OCI-LY7 (cell line): ENCODE measurements at regions not wholly inside any gene's neighbourhood (a gene's known extent, or its start where the extent isn't known, plus 50 kb on each side); places are given as distances from the start of the nearest gene placed in this dataset.
A peak's percentile ranks its signal among the peaks of the same experiment; 100 is the strongest.

Source experiments
- BruUV-seq: library from RNA; stranded (reverse); fragments of 400-500 nt; replicated peaks from 2 replicates; lab custom pipeline; 2021; lab: Mats Ljungman, UMichigan
- CTCF ChIA-PET: fragments of 300-600 bp; sonication (Branson Sonifier 250); formaldehyde crosslinking; loops from one replicate; lab custom pipeline; 2022; ENCODE audit warnings: antibody characterized with exemption; ENCODE audit not compliant: unreplicated experiment; lab: Charles Lee
- POLR2A ChIA-PET: fragments of 300-600 bp; sonication (Branson Sonifier 250); formaldehyde crosslinking; loops from one replicate; lab custom pipeline; 2022; ENCODE audit warnings: antibody characterized with exemption; lab: Charles Lee
- DNase-seq: peaks from one replicate; pipeline ENCODE4 v3.0.0-alpha.2; 2015; ENCODE audit warnings: low spot score
- H2AFZ ChIP-seq: fragments of 200-600 bp; sonication (generic), shearing (Covaris generic); 2 replicates; pipeline ENCODE4 v1.6.1; 2014; ENCODE audit warnings: mild to moderate bottlenecking, antibody characterized with exemption, low read length, moderate library complexity
- H3K27ac ChIP-seq: fragments of 200-600 bp; sonication (generic); 2 replicates; pipeline ENCODE4 v1.5.1; 2014; ENCODE audit warnings: mixed run types, low read depth, mild to moderate bottlenecking, moderate library complexity, low read length, inconsistent platforms; ENCODE audit not compliant: poor library complexity, severe bottlenecking
- H3K36me3 ChIP-seq: fragments of 200-600 bp; sonication (generic); 2 replicates; pipeline ENCODE4 v1.6.1; 2014; ENCODE audit warnings: mild to moderate bottlenecking, antibody characterized with exemption, low read length, moderate library complexity, mixed read lengths; ENCODE audit not compliant: insufficient read depth
- H3K4me1 ChIP-seq: fragments of 200-600 bp; sonication (generic); 2 replicates; pipeline ENCODE4 v1.5.1; 2014; ENCODE audit warnings: mild to moderate bottlenecking, low read length; ENCODE audit not compliant: insufficient read depth, poor library complexity, severe bottlenecking
- H3K4me2 ChIP-seq: fragments of 200-600 bp; sonication (generic); 2 replicates; pipeline ENCODE4 v1.6.1; 2014; ENCODE audit warnings: mild to moderate bottlenecking, low read length
- H3K4me3 ChIP-seq: fragments of 200-600 bp; sonication (generic); 2 replicates; pipeline ENCODE4 v1.5.1; 2014; ENCODE audit warnings: mild to moderate bottlenecking, low read depth, low read length; ENCODE audit not compliant: poor library complexity, severe bottlenecking
- H3K79me2 ChIP-seq: fragments of 200-600 bp; sonication (generic); 2 replicates; pipeline ENCODE4 v1.6.1; 2016; ENCODE audit warnings: low read depth, mild to moderate bottlenecking, low read length, moderate library complexity, mixed read lengths; ENCODE audit not compliant: insufficient read depth
- H3K9me2 ChIP-seq: fragments of 200-600 bp; sonication (generic); 2 replicates; pipeline ENCODE4 v1.6.1; 2016; ENCODE audit warnings: mild to moderate bottlenecking, low read length, mixed read lengths; ENCODE audit not compliant: insufficient read depth
- H3K9me3 ChIP-seq: fragments of 200-600 bp; sonication (generic); 2 replicates; pipeline ENCODE4 v1.6.1; 2014; ENCODE audit warnings: mild to moderate bottlenecking, mixed run types, low read length, mixed read lengths
- H4K20me1 ChIP-seq: fragments of 200-600 bp; sonication (generic); 2 replicates; pipeline ENCODE4 v1.6.1; 2014; ENCODE audit warnings: mild to moderate bottlenecking, antibody characterized with exemption, low read length, moderate library complexity, mixed read lengths; ENCODE audit not compliant: insufficient read depth
- EZH2phosphoT487 ChIP-seq: fragments of 200-600 bp; sonication (generic); IDR thresholded peaks from 2 replicates; pipeline ENCODE4 v1.6.1; 2018; ENCODE audit warnings: low read depth, borderline replicate concordance, mild to moderate bottlenecking, mixed run types, antibody characterized with exemption, low read length, moderate library complexity, mixed read lengths
- intact Hi-C: fragments of 100-400 bp; cut with micrococcal nuclease; formaldehyde crosslinking; loops from one replicate; pipeline ENCODE4 v1.10.0; 2022; ENCODE audit not compliant: unreplicated experiment
- TF ChIP-seq, protein P1 (sequence below): fragments of 200-600 bp; sonication (generic); conservative IDR thresholded peaks from 2 replicates; pipeline ENCODE4 v1.5.1; 2014; ENCODE audit warnings: mild to moderate bottlenecking, antibody characterized with exemption, low read length, moderate library complexity, mixed read lengths

- Histone ChIP-seq H3K4me1 (peaks cover 69% of the 10 kb centered on the region), H3K4me3 (peak overlapping the region; percentile 29), H3K9me2 (no peaks in the 10 kb centered on the region), H3K4me2 (peak overlapping the region; percentile 23), H3K9me3 (peaks cover 80% of the 10 kb centered on the region), H3K36me3 (peaks cover 77% of the 10 kb centered on the region), H3K79me2 (no peaks in the 10 kb centered on the region), H4K20me1 (no peaks in the 10 kb centered on the region), H3K27ac (peak overlapping the region; percentile 99), H2AFZ (no peak overlapping the region)
- intact Hi-C loops = loop anchor here (5.0 kb wide), 1 partner anchor 124 kb away; the partner anchor contains the start of gene ZC4H2
- POLR2A ChIA-PET = interaction anchor here (0.7 to 2.7 kb wide), 3 partner anchors 11 to 1218 kb away, joined by 3 to 20 read pairs (median 4); no protein-coding TSS in a partner anchor
- no TSS peak for BruUV-seq
- no peak for DNase-seq
- CTCF ChIA-PET = no interaction called here
- TF ChIP-seq EZH2phosphoT487 = no peak
- TF ChIP-seq, protein P1, sequence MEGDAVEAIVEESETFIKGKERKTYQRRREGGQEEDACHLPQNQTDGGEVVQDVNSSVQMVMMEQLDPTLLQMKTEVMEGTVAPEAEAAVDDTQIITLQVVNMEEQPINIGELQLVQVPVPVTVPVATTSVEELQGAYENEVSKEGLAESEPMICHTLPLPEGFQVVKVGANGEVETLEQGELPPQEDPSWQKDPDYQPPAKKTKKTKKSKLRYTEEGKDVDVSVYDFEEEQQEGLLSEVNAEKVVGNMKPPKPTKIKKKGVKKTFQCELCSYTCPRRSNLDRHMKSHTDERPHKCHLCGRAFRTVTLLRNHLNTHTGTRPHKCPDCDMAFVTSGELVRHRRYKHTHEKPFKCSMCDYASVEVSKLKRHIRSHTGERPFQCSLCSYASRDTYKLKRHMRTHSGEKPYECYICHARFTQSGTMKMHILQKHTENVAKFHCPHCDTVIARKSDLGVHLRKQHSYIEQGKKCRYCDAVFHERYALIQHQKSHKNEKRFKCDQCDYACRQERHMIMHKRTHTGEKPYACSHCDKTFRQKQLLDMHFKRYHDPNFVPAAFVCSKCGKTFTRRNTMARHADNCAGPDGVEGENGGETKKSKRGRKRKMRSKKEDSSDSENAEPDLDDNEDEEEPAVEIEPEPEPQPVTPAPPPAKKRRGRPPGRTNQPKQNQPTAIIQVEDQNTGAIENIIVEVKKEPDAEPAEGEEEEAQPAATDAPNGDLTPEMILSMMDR = no peak
These were observed 122.8 kb downstream of the ZC4H2 start for GRCh38 chrX:64853424-64853823.

DNA sequence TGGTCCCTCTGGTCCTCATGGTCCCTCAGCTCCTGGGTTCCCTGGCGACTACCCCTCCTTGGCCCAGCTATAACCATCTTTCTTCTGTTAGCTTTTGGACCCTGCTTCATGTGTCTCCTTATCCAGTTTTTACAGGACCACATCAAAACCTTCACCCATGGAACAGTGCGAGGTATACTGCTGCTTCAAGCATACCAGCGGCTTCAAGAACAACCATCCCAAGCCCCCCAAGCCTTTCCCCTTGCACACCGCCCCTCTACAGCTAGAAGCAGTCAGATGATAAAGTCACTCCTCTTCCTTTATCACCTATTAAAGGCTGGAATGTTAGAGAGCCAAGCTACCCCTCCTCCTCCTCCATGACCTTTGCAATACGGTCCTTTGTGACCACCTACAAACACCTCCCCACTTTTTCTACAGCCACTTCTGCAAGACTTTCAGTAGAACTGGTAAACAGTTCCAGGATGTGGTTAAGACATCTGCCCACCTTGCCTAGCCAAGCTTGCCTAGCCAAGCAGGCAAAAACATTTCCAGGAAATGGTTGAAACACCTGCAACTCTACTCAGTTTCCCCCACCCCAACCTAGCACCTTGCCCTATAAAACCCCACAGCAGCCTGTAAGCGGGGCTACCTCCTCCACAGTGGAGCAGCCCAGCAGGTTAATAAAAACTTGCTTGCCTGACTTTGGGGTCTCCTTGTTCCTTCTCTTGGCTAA lies 125.7 kb downstream of the ZC4H2 start:
- POLR2A ChIA-PET = interaction anchor here (0.5 to 0.7 kb wide), 2 partner anchors 9 to 71 kb away, joined by 3 read pairs; no protein-coding TSS in a partner anchor
- TSS peak; percentile 69 for BruUV-seq
- peaks cover 48% of the 10 kb centered on the region for H3K4me1 ChIP-seq
- peak overlapping the region; percentile 99 for H3K27ac ChIP-seq
- peaks cover 91% of the 10 kb centered on the region for H3K9me3 ChIP-seq
- intact Hi-C loops = loop anchor here (1.0 to 5.0 kb wide), 2 partner anchors 8 to 127 kb away; partner anchors contain the start of gene ZC4H2
- H2AFZ ChIP-seq = no peak overlapping the region
- no peak for TF ChIP-seq EZH2phosphoT487
- TF ChIP-seq, protein P1 = no peak
- H4K20me1 ChIP-seq = no peaks in the 10 kb centered on the region
- H3K4me2 ChIP-seq = peak overlapping the region; percentile 46
- CTCF ChIA-PET = no interaction called here
- no peaks in the 10 kb centered on the region for H3K79me2 ChIP-seq
- peaks cover 90% of the 10 kb centered on the region for H3K36me3 ChIP-seq
- H3K4me3 ChIP-seq = peak overlapping the region; percentile 47
- DNase-seq = peak; percentile 89
- H3K9me2 ChIP-seq = no peaks in the 10 kb centered on the region

GRCh38 chrX:64843224-64843623 lies 133.0 kb downstream of the ZC4H2 start:
- ChIA-PET POLR2A (interaction anchor here (1.5 to 2.7 kb wide), 2 partner anchors 9 to 12 kb away, joined by 3 to 20 read pairs; no protein-coding TSS in a partner anchor), CTCF (no interaction called here)
- peaks cover 74% of the 10 kb centered on the region for H3K36me3 ChIP-seq
- peaks cover 35% of the 10 kb centered on the region for H3K4me1 ChIP-seq
- H4K20me1 ChIP-seq = no peaks in the 10 kb centered on the region
- peaks cover 75% of the 10 kb centered on the region for H3K9me3 ChIP-seq
- TF ChIP-seq, protein P1 = no peak
- TF ChIP-seq EZH2phosphoT487 = no peak
- H3K4me3 ChIP-seq = peak overlapping the region; percentile 57
- H2AFZ ChIP-seq = no peak overlapping the region
- no peak for DNase-seq
- H3K79me2 ChIP-seq = no peaks in the 10 kb centered on the region
- intact Hi-C loops = loop anchor here (5.0 to 10.0 kb wide), 2 partner anchors 49 to 1172 kb away; no protein-coding TSS in a partner anchor
- BruUV-seq = no TSS peak
- peak overlapping the region; percentile 100 for H3K27ac ChIP-seq
- peak overlapping the region; percentile 65 for H3K4me2 ChIP-seq
- no peaks in the 10 kb centered on the region for H3K9me2 ChIP-seq
